ENCODE measurements at regions not wholly inside any gene's neighbourhood (a gene's known extent, or its start where the extent isn't known, plus 50 kb on each side); places are given as distances from the start of the nearest gene placed in this dataset.
"Not testable (repeated sequence)": the region's sequence is repeated elsewhere in the genome, so short reads cannot be mapped to it uniquely, and the experiment has no call there.

- no peak for DNase-seq (ENCODE audit: low spot score)
Observed at GRCh38 chr2:78145395-78145996, 623.3 kb upstream of the LRRTM4 start.

DNA sequence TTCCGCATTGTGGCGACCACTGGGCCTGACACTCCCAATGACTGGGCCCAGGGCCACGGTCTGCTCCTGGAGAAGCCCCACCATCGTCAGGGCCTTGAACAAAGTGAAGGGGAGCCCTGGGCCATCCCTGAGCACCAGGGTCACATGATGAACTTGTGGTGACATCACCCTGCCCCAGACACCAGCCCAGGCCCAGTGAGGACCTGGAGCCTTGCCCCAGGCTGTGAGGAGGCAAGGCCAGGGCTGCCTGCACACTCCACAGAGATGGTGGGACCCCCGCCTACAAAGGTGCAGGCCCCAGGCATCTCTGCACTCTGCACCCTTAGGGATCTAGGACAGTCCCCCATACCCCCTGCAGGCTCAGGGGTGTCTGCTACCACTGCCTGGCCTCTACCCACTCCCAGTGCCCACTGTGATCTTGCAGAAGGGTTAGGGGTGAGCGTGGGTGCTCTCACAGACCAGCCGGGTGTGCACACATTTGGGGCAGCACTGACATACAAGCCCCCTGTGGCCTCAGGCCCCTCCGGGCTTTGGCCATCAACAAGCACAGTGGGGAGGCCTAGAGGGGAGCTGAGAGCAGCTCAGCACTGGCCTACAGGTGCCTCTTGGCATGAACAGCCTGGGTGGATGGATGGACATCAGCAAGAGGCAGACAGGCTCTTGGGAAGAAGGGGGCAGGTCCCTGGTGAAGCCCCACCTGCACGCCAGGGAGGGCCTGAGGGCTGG lies 624.0 kb upstream of the LRRTM4 start:
- no peak for DNase-seq (ENCODE audit: low spot score)

GRCh38 chr2:78147466-78147865 lies 625.3 kb upstream of the LRRTM4 start:
- no peak for DNase-seq (ENCODE audit: low spot score)

DNA sequence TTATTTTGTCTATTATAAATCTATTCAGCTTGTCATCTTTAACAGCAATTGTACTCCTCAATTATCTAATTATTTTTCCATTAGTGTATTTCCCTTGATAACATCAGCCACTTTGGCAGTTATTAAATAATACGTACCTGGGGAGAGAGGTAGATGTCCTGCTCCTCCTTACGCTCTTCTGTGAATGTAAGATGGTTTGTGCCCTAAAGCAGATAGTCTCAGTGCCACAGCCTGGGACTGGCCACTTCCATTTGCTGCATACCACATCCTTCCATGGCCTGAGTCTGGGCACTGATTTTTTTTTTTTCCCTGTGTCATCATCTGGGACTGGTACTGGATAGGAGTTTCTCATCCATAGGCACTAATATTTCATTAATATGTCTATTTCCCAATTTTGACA lies 632.4 kb upstream of the LRRTM4 start:
- DNase-seq (ENCODE audit: low spot score), result no peak

- DNase-seq (ENCODE audit: low spot score), result no peak
Observed at GRCh38 chr2:78162202-78162601, 640.0 kb upstream of the LRRTM4 start.

- DNase-seq (ENCODE audit: low spot score), result not testable (repeated sequence)
Observed at GRCh38 chr2:78172157-78172556, 650.0 kb upstream of the LRRTM4 start.

- DNase-seq (ENCODE audit: low spot score), result no peak
Observed at GRCh38 chr2:78175645-78176044, 653.5 kb upstream of the LRRTM4 start.

DNA sequence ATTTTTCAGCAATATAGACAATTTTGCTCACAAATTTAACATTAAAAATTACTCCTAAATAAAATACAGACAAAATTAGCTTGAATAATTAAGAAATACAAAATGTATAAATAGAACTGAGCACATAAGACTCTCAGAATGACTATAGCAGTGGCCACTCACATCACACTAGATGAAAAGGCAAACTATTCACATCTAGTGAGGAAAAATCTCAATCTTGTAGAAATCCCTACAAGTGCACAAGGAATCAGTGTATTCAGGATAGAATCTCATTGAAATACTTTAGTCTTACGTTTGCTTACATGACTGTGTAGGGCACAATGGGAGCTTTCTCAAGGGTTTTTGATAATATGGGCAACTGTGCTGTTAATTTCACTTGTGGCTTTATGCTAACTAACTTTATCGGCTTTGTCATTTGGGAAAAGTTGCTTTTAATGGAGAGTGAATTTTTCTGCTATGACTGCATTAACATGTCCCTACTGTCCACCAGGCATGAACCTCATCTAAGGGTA lies 678.9 kb upstream of the LRRTM4 start:
- DNase-seq (ENCODE audit: low spot score), result no peak

DNA sequence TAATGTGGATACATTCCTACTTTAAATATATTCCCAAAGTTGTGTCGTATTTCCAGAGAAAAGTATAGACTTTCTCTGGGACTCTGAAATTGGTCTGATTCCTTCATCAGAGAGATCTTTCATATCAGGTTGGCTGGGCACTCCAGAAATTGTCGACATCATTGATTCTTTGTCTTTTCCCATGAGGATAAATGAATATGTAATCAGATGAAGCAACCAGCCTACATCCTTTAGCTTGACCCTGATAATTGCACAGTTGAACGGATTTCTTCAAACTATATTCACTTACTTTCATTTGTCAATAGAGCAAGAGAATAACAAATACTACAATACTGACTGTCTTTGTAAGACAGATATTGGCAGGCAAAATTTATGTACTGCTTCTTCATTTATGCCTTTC lies 680.2 kb upstream of the LRRTM4 start:
- DNase-seq (ENCODE audit: low spot score), result no peak

GRCh38 chr2:78202986-78203670 lies 681.0 kb upstream of the LRRTM4 start:
- no peak for DNase-seq (ENCODE audit: low spot score)

DNA sequence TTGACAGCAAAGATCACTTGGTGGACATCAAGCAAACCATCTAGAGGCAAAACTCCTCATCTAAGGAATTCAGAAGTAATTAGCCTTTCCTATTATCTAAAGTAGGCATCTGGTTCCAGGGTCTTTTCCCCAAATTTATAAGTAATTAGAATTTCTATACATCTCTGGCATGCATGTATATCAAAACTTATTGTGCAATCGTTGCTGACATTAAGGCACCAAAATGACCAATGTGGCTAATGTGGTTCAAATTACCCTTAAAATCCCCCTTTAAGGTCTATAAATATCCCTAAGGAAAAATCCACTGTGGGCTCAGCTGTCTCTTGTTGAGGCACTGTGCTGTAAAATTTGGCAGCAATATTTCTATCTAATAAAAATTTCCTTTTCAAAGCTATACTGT lies 695.9 kb upstream of the LRRTM4 start:
- DNase-seq (ENCODE audit: low spot score), result no peak

- no peak for DNase-seq (ENCODE audit: low spot score)
Observed at GRCh38 chr2:78237704-78238103, 715.5 kb upstream of the LRRTM4 start.

DNA sequence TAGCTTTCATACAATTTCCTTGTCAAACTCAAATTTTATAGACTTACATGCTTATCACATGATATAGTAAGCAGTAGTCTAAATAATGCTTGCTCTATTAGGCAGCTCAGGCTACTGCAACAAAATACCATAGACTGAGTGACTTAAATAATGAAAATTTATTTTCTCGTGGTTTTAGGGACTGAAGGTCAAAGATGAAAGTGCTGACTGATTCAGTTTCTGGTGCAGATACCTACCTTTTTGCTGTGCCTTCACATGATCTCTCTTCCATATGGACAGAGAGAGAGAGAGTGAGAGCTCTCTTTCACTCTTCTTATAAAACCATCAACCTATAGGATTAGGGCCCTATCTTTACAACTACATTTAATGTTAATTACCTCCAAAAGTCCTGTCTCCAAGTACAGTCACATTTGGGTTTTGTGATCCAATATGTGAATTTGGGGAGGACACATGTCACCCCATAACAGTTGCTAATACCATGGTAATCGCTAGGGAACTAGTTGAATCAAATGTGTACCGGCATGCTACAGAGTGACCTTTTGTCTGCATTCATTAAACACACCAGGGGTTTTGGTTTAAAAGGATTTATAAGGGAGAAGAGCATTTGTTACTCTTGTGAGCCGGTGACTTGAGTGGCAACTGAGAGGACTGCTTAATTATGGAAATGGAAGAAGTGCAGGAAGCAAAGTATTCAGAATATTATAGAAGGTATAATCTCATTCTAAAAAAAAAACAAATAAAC lies 723.4 kb upstream of the LRRTM4 start:
- DNase-seq (ENCODE audit: low spot score), result no peak

- DNase-seq (ENCODE audit: low spot score), result no peak
Observed at GRCh38 chr2:78251708-78252107, 729.5 kb upstream of the LRRTM4 start.

- no peak for DNase-seq (ENCODE audit: low spot score)
Observed at GRCh38 chr2:78260861-78261260, 738.7 kb upstream of the LRRTM4 start.

GRCh38 chr2:78261454-78261853 lies 739.3 kb upstream of the LRRTM4 start:
- DNase-seq (ENCODE audit: low spot score), result no peak

DNA sequence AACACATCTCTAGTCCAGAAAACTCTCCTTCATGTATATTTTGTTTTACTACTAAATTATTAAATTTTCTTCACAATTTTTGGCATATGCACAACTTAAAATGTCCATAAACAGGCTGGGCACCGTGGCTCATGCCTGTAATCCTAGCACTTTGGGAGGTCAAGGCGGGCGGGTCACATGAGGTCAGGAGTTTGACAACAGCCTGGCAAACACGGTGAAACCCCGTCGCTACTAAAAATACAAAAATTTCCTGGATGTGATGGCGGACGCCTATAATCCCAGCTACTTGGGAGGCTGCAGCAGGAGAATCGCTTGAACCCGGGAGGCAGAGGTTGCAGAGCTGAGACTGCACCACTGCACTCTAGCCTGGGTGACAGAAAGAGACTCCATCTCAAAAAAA lies 739.9 kb upstream of the LRRTM4 start:
- DNase-seq (ENCODE audit: low spot score), result not testable (repeated sequence)

- DNase-seq (ENCODE audit: low spot score), result no peak
Observed at GRCh38 chr2:78262713-78263375, 740.7 kb upstream of the LRRTM4 start.

DNA sequence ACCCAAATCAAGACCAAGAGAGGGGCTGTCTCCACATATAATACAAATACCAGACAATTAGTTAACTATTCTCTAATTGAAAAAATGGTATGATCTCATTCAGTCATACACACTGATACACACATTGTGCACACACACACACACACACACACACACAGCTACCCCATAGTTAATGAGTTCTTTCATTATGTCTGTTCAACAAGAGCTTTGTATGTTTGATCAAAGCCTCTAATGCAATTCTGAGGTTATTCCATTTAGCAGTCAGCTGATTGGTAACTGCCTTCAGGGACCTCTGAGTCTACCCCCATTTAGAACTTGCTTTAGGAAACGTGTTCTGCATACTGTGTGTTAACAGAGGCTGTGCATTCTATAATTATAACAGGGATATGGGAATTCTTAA lies 741.4 kb upstream of the LRRTM4 start:
- no peak for DNase-seq (ENCODE audit: low spot score)

DNA sequence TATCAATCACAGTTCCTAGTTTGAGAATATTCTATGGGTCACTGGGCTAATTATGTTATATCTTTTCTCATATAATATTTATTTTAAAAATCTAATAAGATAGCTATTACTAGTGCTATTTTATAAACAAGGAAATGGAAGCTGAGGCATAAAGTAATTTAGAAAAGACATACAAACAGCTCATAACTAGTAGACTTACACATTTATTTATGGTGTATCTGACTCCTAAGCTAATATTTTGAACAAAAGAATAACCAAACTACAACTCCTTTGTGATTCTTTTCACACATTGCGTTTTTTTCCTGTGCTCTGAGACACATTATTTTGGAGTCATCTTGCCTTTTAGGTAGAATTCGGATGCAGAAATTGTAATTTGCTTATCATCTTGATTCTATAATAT lies 742.0 kb upstream of the LRRTM4 start:
- no peak for DNase-seq (ENCODE audit: low spot score)

GRCh38 chr2:78281164-78281563 lies 744.3 kb upstream of the REG3G start:
- no peak for DNase-seq (ENCODE audit: low spot score)
